ENCODE measurements at regions not wholly inside any gene's neighbourhood (a gene's known extent, or its start where the extent isn't known, plus 50 kb on each side); places are given as distances from the start of the nearest gene placed in this dataset.

- TF ChIP-seq EZH2 (IDR thresholded peaks at IDR 0.05; ENCODE audit: low read depth) (no peak), CTCF (conservative IDR thresholded peaks at IDR 0.05) (no peak)
These were observed 94.9 kb upstream of the SHISA3 start for GRCh38 chr4:42302348-42302747.
